ENCODE measurements at regions not wholly inside any gene's neighbourhood (a gene's known extent, or its start where the extent isn't known, plus 50 kb on each side); places are given as distances from the start of the nearest gene placed in this dataset.

GRCh38 chr1:241412646-241413045 lies 55.6 kb upstream of the RGS7 start:
- no peak for TF ChIP-seq CTCF (IDR thresholded peaks at IDR 0.05; ENCODE audit: extremely low read depth, missing control alignments)
- no peak for DNase-seq (ENCODE audit: low spot score)

GRCh38 chr1:241411776-241412338 lies 54.9 kb upstream of the RGS7 start:
- no peak for TF ChIP-seq CTCF (IDR thresholded peaks at IDR 0.05; ENCODE audit: extremely low read depth, missing control alignments)
- DNase-seq (ENCODE audit: low spot score), result no peak

DNA sequence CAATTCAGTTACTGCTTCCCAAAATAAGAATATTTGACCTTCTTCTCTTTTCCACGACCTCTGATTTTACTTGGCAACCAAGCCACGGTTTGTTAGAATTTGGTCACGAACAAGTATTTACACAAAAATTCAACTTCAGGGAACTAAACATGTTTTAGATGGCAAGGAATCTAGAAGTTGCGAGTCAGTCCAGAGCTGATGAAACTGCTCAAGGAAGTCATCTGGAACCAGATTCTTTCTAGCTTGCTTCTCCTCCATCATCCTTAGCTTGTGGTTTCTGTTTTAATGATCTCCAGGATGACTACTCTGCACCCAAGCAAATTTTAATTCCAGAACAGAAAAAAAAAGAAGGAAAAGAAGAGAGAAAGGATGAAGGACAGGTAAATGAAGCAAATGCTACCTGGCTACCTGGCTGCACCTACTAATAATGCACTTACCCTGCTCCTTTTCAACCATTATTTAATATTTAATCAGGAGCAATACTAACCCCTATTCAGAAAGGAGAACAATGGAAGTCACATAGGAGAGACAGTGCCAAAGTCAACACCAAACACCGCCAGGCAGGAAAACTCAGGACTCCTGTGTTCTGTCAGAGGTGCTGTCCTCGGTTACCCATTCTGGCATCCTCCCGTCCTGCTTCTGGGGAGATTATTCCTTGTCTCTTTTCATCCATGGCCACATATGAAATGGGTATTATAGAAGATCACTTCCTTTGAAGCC lies 54.2 kb upstream of the RGS7 start:
- no peak for TF ChIP-seq CTCF (IDR thresholded peaks at IDR 0.05; ENCODE audit: extremely low read depth, missing control alignments)
- no peak for DNase-seq (ENCODE audit: low spot score)

- no peak for TF ChIP-seq CTCF (IDR thresholded peaks at IDR 0.05; ENCODE audit: extremely low read depth, missing control alignments)
- no peak for DNase-seq (ENCODE audit: low spot score)
Measured at GRCh38 chr1:241408170-241408569, 51.2 kb upstream of the RGS7 start.

Data from GM20000 (cell line).